ENCODE measurements at regions not wholly inside any gene's neighbourhood (a gene's known extent, or its start where the extent isn't known, plus 50 kb on each side); places are given as distances from the start of the nearest gene placed in this dataset.

GRCh38 chrX:40331762-40332161 is 234.0 kb upstream of the BCOR start:
- Histone ChIP-seq H3K27ac (ENCODE audit: extremely low read length, insufficient read depth, low read length) (no peak overlapping the region), H3K4me2 (ENCODE audit: low read depth, low read length) (no peak overlapping the region), H3K9ac (ENCODE audit: insufficient read depth, low read depth, low read length) (no peak overlapping the region), H2AFZ (ENCODE audit: low read length) (no peak overlapping the region), H3K36me3 (replicated peaks in 1 of 2; ENCODE audit: control insufficient read depth in 1 of 2, insufficient read depth in 2 of 2, low read length in 2 of 2) (no peaks in the 10 kb centered on the region), H3K79me2 (ENCODE audit: insufficient read depth, low read length) (no peaks in the 10 kb centered on the region), H3K4me3 (replicated peaks in 1 of 3; ENCODE audit: insufficient read depth in 1 of 3, low read depth in 2 of 3, low read length in 3 of 3) (no peak overlapping the region), H3K27me3 (ENCODE audit: control insufficient read depth in 1 of 2, insufficient read depth in 2 of 2, low read length in 2 of 2) (no peaks in the 10 kb centered on the region), H4K20me1 (ENCODE audit: insufficient read depth, low read length) (no peaks in the 10 kb centered on the region), H3K4me1 (ENCODE audit: insufficient read depth, low read length) (no peaks in the 10 kb centered on the region), H3K9me3 (ENCODE audit: low read length) (no peaks in the 10 kb centered on the region)
- BruUV-seq (replicated peaks), result no TSS peak
- CTCF ChIA-PET (ENCODE audit: low intra/inter-chr PET ratio, low total read pairs), result no interaction called here
- DNase-seq (ENCODE audit: low spot score) (no peak), ATAC-seq (no peak), FAIRE-seq (no peak)
- POLR2A ChIA-PET, result no interaction called here
- TF ChIP-seq, protein P1, sequence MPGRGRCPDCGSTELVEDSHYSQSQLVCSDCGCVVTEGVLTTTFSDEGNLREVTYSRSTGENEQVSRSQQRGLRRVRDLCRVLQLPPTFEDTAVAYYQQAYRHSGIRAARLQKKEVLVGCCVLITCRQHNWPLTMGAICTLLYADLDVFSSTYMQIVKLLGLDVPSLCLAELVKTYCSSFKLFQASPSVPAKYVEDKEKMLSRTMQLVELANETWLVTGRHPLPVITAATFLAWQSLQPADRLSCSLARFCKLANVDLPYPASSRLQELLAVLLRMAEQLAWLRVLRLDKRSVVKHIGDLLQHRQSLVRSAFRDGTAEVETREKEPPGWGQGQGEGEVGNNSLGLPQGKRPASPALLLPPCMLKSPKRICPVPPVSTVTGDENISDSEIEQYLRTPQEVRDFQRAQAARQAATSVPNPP (CRISPR knock-in tag; IDR thresholded peaks at IDR 0.05), result no peak
- TF ChIP-seq, protein P2, sequence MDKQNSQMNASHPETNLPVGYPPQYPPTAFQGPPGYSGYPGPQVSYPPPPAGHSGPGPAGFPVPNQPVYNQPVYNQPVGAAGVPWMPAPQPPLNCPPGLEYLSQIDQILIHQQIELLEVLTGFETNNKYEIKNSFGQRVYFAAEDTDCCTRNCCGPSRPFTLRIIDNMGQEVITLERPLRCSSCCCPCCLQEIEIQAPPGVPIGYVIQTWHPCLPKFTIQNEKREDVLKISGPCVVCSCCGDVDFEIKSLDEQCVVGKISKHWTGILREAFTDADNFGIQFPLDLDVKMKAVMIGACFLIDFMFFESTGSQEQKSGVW (CRISPR knock-in tag; IDR thresholded peaks at IDR 0.05; ENCODE audit: borderline replicate concordance), result no peak
- TF ChIP-seq IRF1 (CRISPR knock-in tag; IDR thresholded peaks at IDR 0.05; ENCODE audit: low read depth) (no peak), IKZF4 (CRISPR knock-in tag; IDR thresholded peaks at IDR 0.05; ENCODE audit: borderline replicate concordance, low read depth, not compliant biosample characterization) (no peak), MLXIP (CRISPR knock-in tag; IDR thresholded peaks at IDR 0.05; ENCODE audit: borderline replicate concordance) (no peak), REXO4 (CRISPR knock-in tag; IDR thresholded peaks at IDR 0.05; ENCODE audit: borderline replicate concordance) (no peak), GATAD1 (CRISPR knock-in tag; IDR thresholded peaks at IDR 0.05) (no peak), GATA4 (IDR thresholded peaks at IDR 0.05; ENCODE audit: borderline replicate concordance, low read depth) (no peak), RCOR2 (CRISPR knock-in tag; IDR thresholded peaks at IDR 0.05) (no peak), DMAP1 (CRISPR knock-in tag; IDR thresholded peaks at IDR 0.05) (no peak), ZNF781 (CRISPR knock-in tag; IDR thresholded peaks at IDR 0.05; ENCODE audit: borderline replicate concordance, not compliant biosample characterization) (no peak), ZNF326 (CRISPR knock-in tag; IDR thresholded peaks at IDR 0.05; ENCODE audit: borderline replicate concordance) (no peak), GLI4 (CRISPR knock-in tag; IDR thresholded peaks at IDR 0.05; ENCODE audit: borderline replicate concordance) (no peak), RFX5 (IDR thresholded peaks at IDR 0.05; ENCODE audit: low read depth, low read length) (no peak)
- TF ChIP-seq, protein P3, sequence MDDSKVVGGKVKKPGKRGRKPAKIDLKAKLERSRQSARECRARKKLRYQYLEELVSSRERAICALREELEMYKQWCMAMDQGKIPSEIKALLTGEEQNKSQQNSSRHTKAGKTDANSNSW (CRISPR knock-in tag; IDR thresholded peaks at IDR 0.05; ENCODE audit: borderline replicate concordance), result no peak
- 43% methylated on average over 5 of the region's 5 CpGs for WGBS (ENCODE audit: low lambda C conversion rate)
- intact Hi-C loops (cut with micrococcal nuclease; ENCODE audit: unreplicated experiment), result no loop called here
- in situ Hi-C loops (cut with HindIII; ENCODE audit: extremely low pct_ligation_motif_present, low pct_unique_long_range_greater_than_20kb), result no loop called here

Data from HepG2 (cell line).